ENCODE measurements at regions not wholly inside any gene's neighbourhood (a gene's known extent, or its start where the extent isn't known, plus 50 kb on each side); places are given as distances from the start of the nearest gene placed in this dataset.
"Not testable (repeated sequence)": the region's sequence is repeated elsewhere in the genome, so short reads cannot be mapped to it uniquely, and the experiment has no call there.

DNA sequence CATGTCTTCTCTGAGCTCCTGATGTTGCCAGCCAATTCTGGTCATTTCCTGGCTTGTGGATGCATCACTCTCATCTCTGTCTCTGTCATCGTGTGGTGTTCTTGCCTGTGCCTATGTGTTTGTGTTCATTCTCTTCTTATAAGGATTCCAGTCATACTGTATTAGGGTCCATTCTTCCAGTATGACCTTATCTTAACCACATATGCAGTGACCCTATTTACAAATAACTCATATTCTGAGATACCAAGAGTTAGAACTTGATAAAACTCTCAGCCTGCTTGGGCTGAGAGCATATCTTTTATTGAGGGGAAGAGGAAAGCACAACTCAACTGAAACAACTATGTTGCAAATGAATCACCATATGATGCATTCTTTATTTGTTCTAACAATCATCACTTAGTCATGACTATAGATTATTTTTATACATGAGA, 189.0 kb upstream of the ANXA10 start:
- TF ChIP-seq, protein P1, sequence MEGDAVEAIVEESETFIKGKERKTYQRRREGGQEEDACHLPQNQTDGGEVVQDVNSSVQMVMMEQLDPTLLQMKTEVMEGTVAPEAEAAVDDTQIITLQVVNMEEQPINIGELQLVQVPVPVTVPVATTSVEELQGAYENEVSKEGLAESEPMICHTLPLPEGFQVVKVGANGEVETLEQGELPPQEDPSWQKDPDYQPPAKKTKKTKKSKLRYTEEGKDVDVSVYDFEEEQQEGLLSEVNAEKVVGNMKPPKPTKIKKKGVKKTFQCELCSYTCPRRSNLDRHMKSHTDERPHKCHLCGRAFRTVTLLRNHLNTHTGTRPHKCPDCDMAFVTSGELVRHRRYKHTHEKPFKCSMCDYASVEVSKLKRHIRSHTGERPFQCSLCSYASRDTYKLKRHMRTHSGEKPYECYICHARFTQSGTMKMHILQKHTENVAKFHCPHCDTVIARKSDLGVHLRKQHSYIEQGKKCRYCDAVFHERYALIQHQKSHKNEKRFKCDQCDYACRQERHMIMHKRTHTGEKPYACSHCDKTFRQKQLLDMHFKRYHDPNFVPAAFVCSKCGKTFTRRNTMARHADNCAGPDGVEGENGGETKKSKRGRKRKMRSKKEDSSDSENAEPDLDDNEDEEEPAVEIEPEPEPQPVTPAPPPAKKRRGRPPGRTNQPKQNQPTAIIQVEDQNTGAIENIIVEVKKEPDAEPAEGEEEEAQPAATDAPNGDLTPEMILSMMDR (IDR thresholded peaks at IDR 0.05; ENCODE audit: extremely low read depth, missing control alignments): no peak
- no peak for DNase-seq (ENCODE audit: low spot score)

DNA sequence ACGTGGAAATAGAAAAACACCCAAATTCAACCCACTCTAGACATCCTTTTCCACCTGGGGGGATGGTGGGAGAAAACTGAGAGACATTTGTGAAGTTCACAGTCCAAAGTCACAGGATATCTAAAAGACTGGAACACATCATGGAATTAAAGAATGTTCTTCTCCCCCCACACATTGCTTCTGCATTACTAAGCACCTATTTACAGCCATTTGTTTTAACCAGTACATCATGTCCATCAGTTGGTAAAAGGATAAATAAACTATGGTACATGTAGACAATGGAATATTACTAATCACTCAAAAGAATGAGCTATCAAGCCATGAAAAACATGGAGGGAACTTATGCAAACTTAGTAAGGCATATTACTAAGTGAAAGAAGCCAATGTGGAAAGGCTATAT, 185.5 kb upstream of the ANXA10 start:
- DNase-seq (ENCODE audit: low spot score): no peak
- TF ChIP-seq, protein P1 (IDR thresholded peaks at IDR 0.05; ENCODE audit: extremely low read depth, missing control alignments): no peak

GRCh38 chr4:167908816-167909215, 183.5 kb upstream of the ANXA10 start:
- DNase-seq (ENCODE audit: low spot score): no peak

DNA sequence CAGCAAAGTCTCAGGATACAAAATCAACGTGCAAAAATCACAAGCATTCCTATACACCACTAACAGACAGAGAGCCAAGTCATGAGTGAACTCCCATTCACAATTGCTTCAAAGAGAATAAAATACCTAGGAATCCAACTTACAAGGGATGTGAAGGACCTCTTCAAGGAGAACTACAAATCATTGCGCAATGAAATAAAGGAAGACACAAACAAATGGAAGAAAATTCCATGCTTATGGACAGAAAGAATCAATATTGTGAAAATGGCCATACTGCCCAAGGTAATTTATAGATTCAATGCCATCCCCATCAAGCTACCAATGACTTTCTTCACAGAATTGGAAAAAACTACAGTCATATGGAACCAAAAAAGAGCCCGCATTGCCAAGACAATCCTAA, 179.8 kb upstream of the ANXA10 start:
- not testable (repeated sequence) for DNase-seq (ENCODE audit: low spot score)

More at GRCh38 chr4:167908816-167909215, 183.5 kb upstream of the ANXA10 start:
- TF ChIP-seq, protein P1 (IDR thresholded peaks at IDR 0.05; ENCODE audit: extremely low read depth, missing control alignments): no peak

DNA sequence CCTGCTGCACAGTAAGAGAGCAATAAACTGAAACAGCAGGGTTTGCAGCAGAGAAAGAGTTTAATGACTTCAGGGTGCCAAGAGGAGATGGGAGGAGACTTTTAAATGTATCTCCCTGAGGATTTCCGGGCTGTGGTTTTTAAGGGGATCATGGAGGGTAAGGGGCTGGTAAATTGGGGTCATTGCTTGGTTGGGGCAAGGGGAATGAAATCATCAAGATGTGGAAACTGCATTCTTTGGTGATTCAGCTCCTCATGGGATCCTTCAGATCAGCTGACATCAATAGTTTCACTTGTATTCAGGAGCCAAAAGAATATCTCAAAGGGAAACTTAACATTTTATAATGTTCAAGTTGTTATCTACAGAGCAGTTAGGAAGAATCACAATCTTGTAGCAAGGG, 174.3 kb upstream of the ANXA10 start:
- DNase-seq (ENCODE audit: low spot score): no peak
- TF ChIP-seq, protein P1 (IDR thresholded peaks at IDR 0.05; ENCODE audit: extremely low read depth, missing control alignments): no peak

- TF ChIP-seq, protein P1 (IDR thresholded peaks at IDR 0.05; ENCODE audit: extremely low read depth, missing control alignments): no peak
- no peak for DNase-seq (ENCODE audit: low spot score)
Observed at GRCh38 chr4:167930166-167930565, 162.2 kb upstream of the ANXA10 start.

- no peak for DNase-seq (ENCODE audit: low spot score)
- TF ChIP-seq, protein P1 (IDR thresholded peaks at IDR 0.05; ENCODE audit: extremely low read depth, missing control alignments): no peak
Observed at GRCh38 chr4:167934216-167934615, 158.1 kb upstream of the ANXA10 start.

DNA sequence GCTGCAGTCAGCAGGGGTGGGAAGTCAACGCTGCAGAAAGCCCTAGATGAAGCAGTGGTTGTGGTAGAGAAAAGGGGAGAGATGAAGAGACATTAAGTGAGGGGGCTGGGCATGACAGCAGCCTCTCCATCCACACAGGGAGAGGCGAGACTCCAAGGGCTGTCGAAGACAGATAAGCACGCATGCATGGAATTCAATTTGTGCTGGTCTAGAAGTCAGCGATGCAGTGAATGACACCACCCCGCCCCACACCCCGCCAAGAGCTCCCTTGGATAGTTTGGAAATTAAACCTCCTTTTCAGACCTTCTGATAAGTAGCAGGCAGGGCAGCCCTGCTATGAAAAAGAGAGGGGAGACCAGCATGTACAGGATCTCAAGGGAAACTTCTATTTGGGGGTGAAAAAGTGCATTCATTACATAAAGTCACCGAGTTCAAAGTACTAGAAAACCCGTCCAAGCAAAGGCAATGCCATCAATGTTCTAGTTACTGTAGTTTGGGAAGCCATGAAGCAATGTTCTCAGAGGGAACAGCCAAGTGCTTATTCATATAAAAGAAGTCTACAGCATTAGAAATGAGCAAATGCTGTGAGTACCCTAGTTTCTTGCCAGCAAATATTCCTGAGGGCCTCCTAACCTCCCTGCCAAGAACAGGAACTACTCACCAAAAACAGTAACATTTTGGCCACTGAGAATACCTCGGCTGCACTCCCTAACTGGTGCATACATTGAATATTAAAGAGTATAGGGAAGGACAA, 152.3 kb upstream of the ANXA10 start:
- TF ChIP-seq, protein P1 (IDR thresholded peaks at IDR 0.05; ENCODE audit: extremely low read depth, missing control alignments): no peak
- DNase-seq (ENCODE audit: low spot score): no peak
